Cerebellar cortex (tissue), 1 donor: ENCODE measurements at regions not wholly inside any gene's neighbourhood (a gene's known extent, or its start where the extent isn't known, plus 50 kb on each side); places are given as distances from the start of the nearest gene placed in this dataset.

Experiments used
- DNase-seq: peaks from one replicate; pipeline ENCODE4 v3.0.0-alpha.2; 2015; ENCODE audit warnings: low spot score

DNA sequence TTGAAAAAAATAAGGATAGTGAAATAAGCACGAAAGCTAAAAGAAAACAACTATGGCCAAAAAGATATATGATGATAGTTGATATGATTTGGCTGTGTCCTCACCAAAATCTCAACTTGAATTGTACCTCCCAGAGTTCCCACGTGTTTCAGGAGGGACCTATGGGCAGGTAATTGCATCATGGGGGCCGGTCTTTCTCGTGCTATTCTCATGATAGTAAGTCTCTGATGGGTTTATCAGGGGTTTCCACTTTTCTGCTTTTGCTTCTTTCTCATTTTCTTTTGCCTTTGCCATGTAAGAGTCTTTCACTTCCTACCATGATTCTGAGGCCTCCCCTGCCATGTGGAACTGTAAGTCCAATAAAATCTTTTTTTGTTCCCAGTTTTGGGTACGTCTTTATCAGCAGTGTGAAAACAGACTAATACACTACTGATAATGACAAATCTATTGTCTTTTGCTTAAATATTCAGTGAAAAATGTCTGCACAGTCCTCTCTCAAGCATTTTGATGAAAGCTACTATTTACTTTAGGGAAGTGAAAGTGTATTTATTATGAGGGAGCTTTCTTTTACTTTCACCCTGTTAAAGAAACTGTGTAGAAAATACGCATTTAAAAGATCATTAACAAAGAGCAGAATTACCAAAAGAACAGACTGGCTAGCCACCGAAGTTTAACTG lies 389.1 kb downstream of the HTR1B start:
- no peak for DNase-seq

DNA sequence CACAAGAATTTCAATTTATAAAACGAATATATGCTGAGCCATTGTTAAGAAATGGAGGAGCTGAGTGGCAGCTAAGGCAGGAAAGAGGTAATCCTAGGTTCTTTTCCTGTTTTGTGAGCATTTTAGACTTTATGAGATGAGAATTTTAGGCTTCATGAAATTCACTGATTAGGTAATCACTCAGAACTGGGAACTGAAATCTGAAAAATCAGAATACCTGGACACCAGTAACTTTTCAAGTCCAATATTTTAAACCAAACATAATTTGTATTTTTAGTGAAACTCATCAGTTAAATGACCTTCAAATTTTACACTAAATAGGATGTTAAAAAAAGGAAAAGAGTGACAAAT lies 389.9 kb downstream of the HTR1B start:
- DNase-seq = no peak

DNA sequence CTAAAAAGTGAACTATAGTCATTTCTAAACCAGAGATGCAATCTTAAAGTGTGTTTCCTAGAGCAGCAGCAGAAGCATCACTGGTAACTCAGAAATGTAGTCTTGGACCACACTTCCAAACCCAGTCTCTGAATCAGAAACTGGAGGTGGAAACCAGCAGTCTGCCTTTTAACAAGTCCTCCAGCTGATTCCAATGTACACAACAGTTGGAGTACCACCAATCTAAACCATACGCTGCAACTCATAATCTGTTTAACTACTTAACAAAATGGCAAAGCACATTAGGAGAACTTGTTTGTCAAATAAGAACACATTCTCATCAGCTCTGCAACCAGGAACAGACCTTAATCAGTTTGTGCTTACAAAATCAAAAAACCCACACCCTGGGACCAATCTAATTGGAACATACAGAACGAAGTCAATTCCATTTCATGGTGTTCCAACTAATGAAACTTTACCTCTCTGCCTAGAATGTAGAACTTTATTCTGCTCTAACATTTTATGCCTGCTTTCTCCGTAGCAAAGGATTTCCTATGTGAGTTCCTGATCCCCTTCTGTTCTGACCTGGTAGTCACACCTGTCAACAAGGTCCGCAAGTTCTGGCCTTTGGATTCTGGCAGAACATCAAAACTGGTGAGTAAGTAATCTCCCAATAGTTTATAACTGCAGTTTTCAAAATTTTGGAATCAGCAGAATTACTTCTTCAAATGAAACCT lies 390.4 kb downstream of the HTR1B start:
- DNase-seq = no peak

DNA sequence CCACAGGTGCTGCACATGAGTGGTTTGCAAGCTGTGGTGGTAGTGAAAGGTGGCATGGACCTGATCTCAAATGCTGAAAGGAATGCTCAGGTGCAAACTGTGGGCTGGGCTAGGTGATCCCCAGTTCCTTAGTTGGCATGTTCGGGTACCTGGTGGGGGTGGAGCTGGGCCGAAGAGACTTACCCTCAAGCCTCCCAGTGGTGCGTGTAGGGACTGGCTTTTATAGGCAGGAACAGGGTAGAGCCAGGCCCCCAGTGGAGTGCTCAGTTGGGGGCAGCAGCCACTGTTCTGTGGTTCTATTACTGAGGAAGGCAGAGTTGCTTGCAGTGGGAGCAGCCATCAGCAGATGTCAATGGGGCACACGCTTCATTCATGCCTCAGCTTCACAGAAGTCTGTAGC lies 399.8 kb downstream of the HTR1B start:
- DNase-seq = no peak

DNA sequence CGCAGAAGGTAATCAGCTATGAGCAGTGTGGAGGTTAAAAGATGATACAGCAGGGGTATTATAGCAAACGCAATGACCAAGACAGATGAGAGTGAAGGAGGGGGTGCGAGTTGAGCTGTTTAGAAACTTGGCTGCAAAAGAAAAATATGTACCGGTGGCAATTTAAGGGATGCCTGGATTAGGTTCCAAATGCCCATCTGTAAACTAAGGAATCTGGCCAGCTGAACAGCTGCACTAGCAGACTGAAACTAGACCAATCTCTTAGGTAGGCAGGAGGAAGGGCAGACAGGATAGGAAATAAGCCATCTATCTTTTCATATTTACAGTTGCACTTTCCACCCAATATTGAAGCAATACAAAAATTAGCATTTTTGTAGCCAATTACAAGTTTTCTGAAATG lies 407.6 kb downstream of the HTR1B start:
- DNase-seq = no peak

DNA sequence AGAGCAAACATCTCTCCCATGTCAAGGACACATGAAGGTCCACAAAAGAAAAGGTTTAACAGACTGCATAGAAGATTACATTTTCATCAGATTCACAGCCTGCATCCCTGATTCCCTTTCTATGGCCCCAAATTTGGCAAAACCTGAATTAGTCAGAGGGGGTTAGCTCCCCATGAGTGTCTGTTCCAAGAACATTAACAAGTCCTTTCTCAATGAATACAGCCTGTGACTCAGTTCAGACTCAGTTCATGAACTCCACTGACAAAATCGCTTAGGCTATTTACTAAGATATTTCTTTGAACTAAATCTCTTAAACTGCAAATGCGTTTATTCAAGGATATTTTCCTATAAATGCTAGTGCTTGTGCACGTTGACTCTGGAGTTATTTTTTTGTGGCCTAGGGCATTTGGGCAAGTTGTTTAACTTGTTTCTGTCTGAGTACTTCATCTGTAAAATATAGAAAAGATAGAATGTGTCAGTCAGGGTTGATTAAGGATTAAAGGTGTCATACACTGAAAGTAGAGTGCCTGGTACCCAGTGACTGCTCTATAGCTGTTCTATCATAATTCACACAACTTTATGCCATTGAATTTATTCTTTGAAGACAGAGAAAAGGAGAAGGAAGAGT lies 422.6 kb downstream of the HTR1B start:
- no peak for DNase-seq

DNA sequence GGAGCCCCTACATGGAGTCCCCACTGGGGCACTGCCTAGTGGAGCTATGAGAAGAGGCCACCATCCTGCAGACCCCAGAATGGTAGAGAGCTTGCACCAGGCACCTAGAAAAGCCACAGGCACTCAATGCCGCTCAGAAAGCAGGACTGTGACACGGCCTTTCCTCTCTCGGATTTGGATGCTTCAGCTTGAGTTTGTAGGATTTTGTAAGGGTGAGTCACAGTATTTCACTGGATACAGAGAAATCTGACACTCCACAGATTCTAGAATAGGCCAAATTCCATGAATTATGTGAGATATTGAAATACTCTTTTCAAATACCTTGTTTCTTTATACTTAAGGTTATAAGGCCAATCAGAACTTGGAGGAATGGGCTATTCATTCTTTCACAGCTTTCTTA lies 424.5 kb downstream of the HTR1B start:
- no peak for DNase-seq

DNA sequence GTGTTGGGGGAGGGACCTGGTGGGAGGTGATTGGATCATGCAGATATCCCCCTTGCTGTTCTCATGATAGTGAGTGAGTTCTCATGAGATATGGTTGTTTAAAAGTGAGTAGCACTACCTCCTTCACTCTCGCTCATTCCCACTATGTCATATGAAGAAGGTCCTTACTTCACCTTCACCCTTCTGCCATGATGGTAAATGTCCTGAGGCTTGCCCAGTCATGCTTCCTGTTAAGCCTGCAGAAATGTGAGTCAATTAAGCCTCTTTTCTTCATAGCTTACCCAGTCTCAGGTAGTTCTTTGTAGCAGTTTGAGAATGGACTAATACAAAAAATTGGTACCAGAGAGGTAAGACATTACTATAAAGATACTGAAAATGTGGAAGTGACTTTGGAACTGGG lies 425.9 kb downstream of the HTR1B start:
- no peak for DNase-seq

DNA sequence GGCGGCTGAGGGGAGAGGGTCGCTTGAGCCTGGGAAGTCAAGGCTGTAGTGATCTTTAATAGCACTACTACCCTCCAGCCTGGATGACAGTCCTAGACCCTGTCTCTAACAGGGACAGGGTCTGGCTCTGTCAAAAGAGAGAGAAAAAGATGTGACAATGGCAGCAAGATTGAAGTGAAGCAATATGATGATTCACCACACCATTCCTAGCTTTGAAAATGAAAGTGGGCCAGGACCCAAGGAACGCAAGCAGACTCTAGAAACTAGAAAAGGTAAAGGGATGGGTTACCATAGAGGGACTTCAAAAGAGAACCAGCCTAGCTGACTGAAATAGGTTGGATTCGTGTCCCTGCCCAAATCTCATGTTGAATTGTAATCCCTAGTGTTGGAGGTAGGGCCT lies 426.9 kb downstream of the HTR1B start:
- no peak for DNase-seq

DNA sequence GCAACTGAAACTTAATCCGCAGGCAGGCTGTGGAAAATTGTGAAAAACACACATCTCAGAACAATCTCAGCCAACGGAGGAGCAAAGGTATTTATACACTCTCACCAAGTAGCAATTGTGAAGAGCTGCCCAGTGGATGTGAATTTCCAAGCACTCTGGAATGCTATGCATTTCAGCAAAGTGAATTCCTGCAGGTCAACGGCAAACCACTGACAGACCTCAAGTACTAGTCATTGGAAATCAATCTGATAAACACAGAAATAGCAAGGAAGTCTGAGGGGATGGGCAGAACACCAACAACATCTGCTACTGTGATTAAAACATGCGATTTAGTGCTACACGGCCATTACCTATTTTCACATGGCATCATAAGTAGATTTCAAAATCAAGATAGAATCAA lies 429.1 kb downstream of the HTR1B start:
- DNase-seq = no peak

DNA sequence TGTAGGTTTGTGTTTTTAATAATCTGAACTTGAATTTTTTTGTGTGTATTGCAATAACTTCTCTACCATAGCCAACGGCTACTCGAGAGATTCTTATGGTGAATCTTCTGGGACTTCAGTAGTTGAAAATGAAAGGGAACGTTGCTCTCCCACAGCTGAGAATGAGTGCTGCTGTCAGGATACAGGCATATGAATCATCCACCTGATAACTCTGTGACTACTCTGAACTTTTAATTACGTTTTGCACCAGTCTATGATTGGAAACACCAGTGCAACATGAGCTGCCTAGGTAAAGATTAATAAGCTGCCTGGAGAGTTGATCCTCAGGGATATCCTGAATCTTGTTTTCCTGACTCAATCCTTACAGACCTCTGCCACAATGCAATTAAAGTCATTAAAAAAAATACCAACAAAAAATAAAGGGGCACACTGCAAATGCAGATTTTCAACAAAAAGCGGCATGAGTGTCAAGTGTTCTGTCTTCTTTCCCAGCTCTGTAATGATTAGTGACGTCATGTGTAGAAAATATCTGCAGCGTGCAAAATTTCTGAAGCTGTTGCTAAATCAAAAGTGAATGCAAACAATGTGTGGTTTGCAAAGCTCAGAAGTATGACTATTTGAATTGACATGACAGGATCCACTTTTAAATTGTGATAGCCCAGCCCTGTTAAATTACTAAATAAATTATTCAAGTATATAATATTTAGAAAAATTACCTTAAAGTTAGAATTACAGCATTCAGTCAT lies 432.2 kb downstream of the HTR1B start:
- DNase-seq = no peak

DNA sequence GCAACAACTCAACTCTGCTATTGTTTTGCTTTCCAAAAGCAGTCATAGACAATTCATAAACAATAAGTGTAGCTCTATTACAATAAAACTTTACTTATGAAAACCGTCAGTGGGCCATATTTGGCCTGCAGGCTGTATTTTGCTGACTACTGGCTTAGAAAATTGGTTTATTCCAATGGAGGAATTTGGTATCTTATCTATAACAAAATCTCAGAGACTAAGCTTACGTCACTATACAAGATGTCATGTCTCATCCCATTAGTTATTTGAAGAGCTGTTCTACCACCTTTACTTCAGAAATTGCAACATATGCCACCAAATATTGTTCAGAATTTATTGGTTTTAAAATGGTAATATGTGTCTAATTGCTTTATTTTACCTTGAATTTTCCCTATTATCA lies 436.9 kb downstream of the HTR1B start:
- no peak for DNase-seq

DNA sequence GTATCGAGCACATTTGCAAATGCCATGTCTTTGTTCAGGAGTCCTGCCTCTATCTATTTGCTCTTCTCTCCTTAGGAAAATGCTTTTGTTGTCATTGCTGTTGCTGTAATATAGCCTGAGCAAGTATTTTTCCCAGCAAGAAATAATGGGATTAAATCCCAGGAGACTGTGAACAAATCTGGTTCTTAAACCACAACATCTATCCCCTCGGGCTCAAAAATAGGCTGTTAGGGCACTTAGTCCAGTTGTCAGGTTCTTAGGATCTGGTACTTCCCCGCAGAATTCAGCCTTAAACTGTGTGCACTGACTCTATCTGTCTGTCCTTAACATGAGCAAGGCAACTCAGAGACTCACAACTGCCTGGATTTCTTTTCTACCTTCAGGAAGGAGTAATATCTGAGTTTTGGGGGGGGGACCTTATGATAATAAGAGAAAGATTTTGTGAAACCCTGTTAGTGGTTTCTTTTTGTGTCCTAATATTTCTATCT lies 437.5 kb downstream of the HTR1B start:
- DNase-seq = no peak

DNA sequence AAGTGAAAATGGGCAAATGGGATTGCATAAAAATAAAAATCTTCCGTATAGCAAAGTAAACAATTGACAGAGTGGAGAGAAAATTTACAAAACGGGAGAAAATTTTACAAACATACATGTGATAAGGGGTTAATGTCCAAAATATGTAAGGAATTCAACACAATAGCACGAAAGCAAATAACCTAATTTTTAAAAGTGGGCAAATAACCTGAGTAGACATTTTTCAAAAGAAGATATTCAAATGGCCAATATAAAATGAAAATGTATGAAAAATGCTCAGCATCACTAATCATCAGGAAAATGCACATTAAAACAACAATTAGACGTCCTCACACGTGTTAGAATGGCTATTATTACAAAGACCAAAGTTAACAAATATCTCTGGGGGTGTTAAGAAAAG lies 441.5 kb downstream of the HTR1B start:
- no peak for DNase-seq

DNA sequence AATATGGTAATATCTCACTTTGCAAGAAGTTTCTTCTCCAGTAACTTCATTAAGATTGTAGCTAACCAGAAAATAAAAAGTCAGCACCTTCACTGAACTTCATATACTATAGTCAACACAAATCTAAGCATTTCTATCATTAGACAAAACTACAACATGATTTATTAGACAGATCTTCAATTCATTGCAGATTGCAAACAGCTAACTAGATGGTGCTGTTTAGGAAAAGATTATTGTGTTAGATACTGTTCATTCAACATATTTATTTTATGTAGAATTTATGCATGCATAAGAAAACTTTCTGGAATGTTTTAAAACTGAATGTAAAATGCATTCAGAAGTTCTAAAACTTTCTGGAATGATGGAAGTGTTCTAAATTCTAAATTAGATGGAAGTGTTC lies 442.1 kb downstream of the HTR1B start:
- no peak for DNase-seq

DNA sequence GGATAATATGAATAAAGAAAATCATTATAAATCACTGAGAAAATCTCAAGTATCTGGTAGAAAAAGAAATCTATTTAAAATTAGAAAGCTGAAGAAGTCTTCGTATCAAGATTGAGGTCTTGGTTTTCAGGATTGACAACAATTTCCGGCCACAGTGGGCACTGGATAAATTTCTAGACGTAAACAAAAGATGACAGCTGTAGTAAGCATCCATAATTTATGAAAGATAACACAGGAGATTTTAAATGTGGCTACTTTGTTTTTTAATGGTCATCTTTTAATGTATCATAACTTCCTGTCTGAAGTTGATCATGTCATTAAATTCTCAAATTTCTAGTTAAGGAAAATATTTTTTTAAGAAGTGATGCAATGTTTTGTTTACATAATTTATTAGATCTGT lies 444.2 kb downstream of the HTR1B start:
- no peak for DNase-seq

DNA sequence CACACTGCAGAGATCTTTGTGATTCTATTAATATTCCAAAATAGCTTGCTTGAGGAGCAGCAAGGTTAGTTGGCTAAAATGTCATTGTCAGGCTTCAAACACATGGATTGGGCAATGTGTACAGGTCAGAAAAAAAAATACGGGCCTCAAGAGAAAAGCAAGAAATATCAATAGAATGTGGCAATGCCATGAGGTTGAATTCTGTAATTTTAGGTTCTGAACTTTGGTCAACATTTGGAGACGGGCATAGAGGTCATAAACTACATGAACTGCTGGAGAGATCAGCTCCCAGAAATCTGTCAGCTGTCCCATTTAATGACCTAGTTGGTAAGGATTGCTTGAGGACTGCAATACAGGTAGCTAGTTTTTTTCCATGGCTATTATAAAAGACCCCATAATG lies 445.8 kb downstream of the HTR1B start:
- DNase-seq = no peak

DNA sequence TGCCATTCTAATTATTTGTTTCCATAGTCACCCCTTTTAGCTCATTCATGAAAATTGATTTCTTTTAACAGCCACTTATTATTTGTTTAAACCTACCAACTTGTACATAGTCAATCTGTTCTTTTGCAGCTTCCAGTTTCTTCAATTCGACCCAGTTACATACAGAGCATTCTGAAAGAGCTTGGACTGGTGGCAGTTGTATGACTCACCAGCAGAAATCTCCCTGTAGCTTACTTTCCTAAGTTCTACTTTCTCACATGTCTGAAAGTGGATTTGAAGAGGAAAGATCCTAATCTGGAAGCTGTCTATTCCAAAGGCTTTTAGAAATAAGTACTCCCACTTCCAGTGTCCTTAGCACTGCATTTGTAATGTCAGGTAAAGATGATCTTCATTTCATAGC lies 447.9 kb downstream of the HTR1B start:
- DNase-seq = no peak

DNA sequence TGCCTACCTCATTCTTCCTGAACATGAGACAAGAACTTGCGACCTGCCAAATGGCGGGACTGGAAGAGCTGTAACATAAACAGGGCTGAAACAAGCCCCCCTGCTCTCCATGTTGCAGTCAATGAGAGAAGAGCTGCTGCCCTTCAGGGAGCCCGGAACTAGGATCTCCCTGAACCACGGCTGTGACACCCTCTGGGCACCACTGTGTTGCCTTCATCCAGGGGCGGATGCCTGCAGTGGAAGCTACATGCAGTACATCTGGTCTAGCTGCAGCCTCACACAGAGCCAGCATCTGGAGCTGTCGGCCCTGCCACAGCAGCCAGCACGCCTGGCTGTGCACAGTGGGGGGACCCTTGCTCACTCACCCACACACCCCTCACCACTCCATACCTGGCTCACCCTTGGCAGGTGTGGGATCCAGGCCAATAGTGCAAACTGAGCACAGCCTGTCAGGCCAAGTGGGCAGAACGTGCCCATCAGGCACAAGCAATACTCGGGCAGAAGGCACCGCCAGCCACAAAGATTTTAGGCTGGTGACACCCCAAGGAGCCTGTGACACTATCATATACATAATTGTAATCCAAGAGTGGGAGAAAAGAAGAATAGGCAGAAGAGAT lies 451.3 kb downstream of the HTR1B start:
- no peak for DNase-seq

DNA sequence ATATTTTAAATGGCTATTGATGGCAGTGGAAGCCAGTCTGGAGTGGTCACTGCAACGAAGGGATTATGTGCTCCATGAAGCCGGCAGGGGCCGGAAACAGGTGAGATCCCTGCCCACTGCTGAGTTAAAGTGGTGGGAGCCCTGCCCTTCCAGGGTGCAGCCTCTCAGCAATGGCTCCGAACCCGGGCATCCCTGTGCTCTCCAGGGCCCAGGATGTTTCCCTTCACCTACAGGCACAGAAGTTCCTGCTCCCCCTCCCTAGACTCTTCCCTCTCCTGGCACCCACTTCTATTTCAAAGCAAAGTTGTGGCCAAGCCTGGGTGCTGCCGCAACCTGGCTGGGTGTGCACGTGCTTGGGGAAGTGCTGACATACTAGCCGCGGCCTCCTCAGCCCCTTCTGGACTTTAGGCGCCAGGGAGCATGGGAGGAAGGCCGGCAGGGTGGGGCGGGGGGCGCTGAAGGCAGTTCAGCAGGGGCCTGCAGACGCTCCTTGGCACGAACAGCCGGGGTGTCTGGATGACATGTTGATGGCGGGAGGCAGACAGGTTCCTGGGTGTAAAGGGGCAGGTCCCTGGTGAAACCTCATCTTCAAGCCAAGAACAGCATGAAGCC lies 452.3 kb downstream of the HTR1B start:
- DNase-seq = no peak

DNA sequence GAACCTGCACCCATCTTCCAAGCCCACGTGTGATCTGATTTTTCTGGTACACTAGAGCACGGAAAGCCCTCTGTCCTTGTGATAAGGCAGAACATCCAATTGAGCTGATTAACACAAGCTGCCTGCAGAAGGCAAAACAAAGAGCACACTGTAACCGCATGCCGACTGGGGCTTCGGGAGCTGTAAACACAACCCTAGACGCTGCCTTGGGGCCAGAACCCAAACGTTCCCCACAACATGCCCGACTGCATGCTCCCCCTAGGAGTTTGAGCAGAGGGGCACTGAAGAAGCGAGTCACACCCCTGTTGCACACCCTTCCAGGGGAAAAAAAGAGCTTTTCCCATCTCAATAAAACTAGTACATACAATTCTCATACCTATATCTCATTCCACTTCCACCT lies 470.7 kb downstream of the HTR1B start:
- DNase-seq = no peak

DNA sequence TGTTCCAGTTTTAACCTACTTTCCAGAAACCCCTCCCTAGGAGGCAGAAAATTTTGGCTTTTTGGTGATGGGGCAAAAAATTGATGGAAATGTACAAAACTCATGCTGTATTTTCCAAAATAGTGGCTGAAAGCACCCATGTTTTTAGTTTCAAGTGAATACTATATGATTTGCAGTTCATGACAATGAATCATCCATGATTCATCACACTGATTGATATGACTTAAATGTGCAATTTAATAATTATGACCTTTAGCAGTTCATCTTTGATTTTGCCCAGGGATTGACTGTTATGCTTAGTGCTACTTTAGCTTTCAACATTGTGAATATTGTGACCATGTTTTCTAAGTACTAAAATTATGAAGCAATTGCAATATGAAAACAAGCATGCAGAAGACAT lies 478.7 kb downstream of the HTR1B start:
- no peak for DNase-seq
